ENCODE measurements at regions not wholly inside any gene's neighbourhood (a gene's known extent, or its start where the extent isn't known, plus 50 kb on each side); places are given as distances from the start of the nearest gene placed in this dataset.

- no peak for ATAC-seq
- no peak for TF ChIP-seq ZNF70 (CRISPR knock-in tag; IDR thresholded peaks at IDR 0.05)
- no peak for TF ChIP-seq TOX (CRISPR knock-in tag; IDR thresholded peaks at IDR 0.05; ENCODE audit: borderline replicate concordance)
- TF ChIP-seq RARB (CRISPR knock-in tag; IDR thresholded peaks at IDR 0.05), result no peak
- no peak for TF ChIP-seq ESRRG (CRISPR knock-in tag; IDR thresholded peaks at IDR 0.05)
- TF ChIP-seq GLIS3 (CRISPR knock-in tag; IDR thresholded peaks at IDR 0.05), result no peak
- TF ChIP-seq SNAI2 (CRISPR knock-in tag; IDR thresholded peaks at IDR 0.05), result no peak
- no peak for TF ChIP-seq ZNF8 (CRISPR knock-in tag; IDR thresholded peaks at IDR 0.05)
- TF ChIP-seq PATZ1 (CRISPR knock-in tag; IDR thresholded peaks at IDR 0.05; ENCODE audit: borderline replicate concordance), result no peak
- TF ChIP-seq ZFP3 (CRISPR knock-in tag; IDR thresholded peaks at IDR 0.05), result no peak
- no peak for TF ChIP-seq ZFP30 (CRISPR knock-in tag; IDR thresholded peaks at IDR 0.05)
- no peak for TF ChIP-seq BACH2 (CRISPR knock-in tag; IDR thresholded peaks at IDR 0.05; ENCODE audit: borderline replicate concordance)
- no peak for TF ChIP-seq CSDC2 (CRISPR knock-in tag; IDR thresholded peaks at IDR 0.05)
- TF ChIP-seq TCF4 (CRISPR knock-in tag; IDR thresholded peaks at IDR 0.05; ENCODE audit: borderline replicate concordance), result no peak
- TF ChIP-seq OSR1 (CRISPR knock-in tag; IDR thresholded peaks at IDR 0.05), result no peak
- TF ChIP-seq CREB5 (CRISPR knock-in tag; IDR thresholded peaks at IDR 0.05; ENCODE audit: low read depth), result no peak
Observed at GRCh38 chr1:29761159-29761928, 525.0 kb downstream of the PTPRU start.

GRCh38 chr1:29760067-29760564, 523.8 kb downstream of the PTPRU start:
- no peak for ATAC-seq
- TF ChIP-seq CSDC2 (CRISPR knock-in tag; IDR thresholded peaks at IDR 0.05) (no peak), BACH2 (CRISPR knock-in tag; IDR thresholded peaks at IDR 0.05; ENCODE audit: borderline replicate concordance) (no peak), ZNF70 (CRISPR knock-in tag; IDR thresholded peaks at IDR 0.05) (no peak), CSRNP3 (CRISPR knock-in tag; IDR thresholded peaks at IDR 0.05) (no peak), ZFP3 (CRISPR knock-in tag; IDR thresholded peaks at IDR 0.05) (no peak), ZNF565 (CRISPR knock-in tag; conservative IDR thresholded peaks at IDR 0.05; ENCODE audit: low read depth) (no peak), RARB (CRISPR knock-in tag; IDR thresholded peaks at IDR 0.05) (no peak)

- no peak for TF ChIP-seq ZNF70 (CRISPR knock-in tag; IDR thresholded peaks at IDR 0.05)
- no peak for TF ChIP-seq GLIS3 (CRISPR knock-in tag; IDR thresholded peaks at IDR 0.05)
- no peak for ATAC-seq
Observed at GRCh38 chr1:29758781-29759499, 522.6 kb downstream of the PTPRU start.

GRCh38 chr1:29757866-29758780, 521.8 kb downstream of the PTPRU start:
- ATAC-seq, result no peak
- TF ChIP-seq ARNTL (CRISPR knock-in tag; IDR thresholded peaks at IDR 0.05; ENCODE audit: borderline replicate concordance, low read depth) (no peak), RARB (CRISPR knock-in tag; IDR thresholded peaks at IDR 0.05) (no peak), BACH2 (CRISPR knock-in tag; IDR thresholded peaks at IDR 0.05; ENCODE audit: borderline replicate concordance) (no peak), TCF4 (CRISPR knock-in tag; IDR thresholded peaks at IDR 0.05; ENCODE audit: borderline replicate concordance) (no peak), CREB5 (CRISPR knock-in tag; IDR thresholded peaks at IDR 0.05; ENCODE audit: low read depth) (no peak), CSRNP3 (CRISPR knock-in tag; IDR thresholded peaks at IDR 0.05) (no peak), ZC3H10 (CRISPR knock-in tag; IDR thresholded peaks at IDR 0.05) (no peak), TOX (CRISPR knock-in tag; IDR thresholded peaks at IDR 0.05; ENCODE audit: borderline replicate concordance) (no peak), SNAI2 (CRISPR knock-in tag; IDR thresholded peaks at IDR 0.05) (no peak), ZFP30 (CRISPR knock-in tag; IDR thresholded peaks at IDR 0.05) (no peak), OSR1 (CRISPR knock-in tag; IDR thresholded peaks at IDR 0.05) (no peak), ISL1 (CRISPR knock-in tag; IDR thresholded peaks at IDR 0.05) (no peak), ZNF8 (CRISPR knock-in tag; IDR thresholded peaks at IDR 0.05) (no peak), PATZ1 (CRISPR knock-in tag; IDR thresholded peaks at IDR 0.05; ENCODE audit: borderline replicate concordance) (no peak), ZNF70 (CRISPR knock-in tag; IDR thresholded peaks at IDR 0.05) (no peak), CSDC2 (CRISPR knock-in tag; IDR thresholded peaks at IDR 0.05) (no peak), GLIS3 (CRISPR knock-in tag; IDR thresholded peaks at IDR 0.05) (no peak), ZFP3 (CRISPR knock-in tag; IDR thresholded peaks at IDR 0.05) (no peak)
